H9 (cell line): ENCODE measurements at regions not wholly inside any gene's neighbourhood (a gene's known extent, or its start where the extent isn't known, plus 50 kb on each side); places are given as distances from the start of the nearest gene placed in this dataset.

Experiments used
- DNase-seq: peaks from one replicate; pipeline ENCODE4 v3.0.0-alpha.2; 2017
- H2AFZ ChIP-seq: one replicate; pipeline ENCODE4 v1.6.1; 2013; ENCODE audit warnings: mild to moderate bottlenecking, low read length, control low read depth, moderate library complexity
- H2AK5ac ChIP-seq: 2 replicates; pipeline ENCODE4 v1.6.1; 2013; ENCODE audit warnings: low read length, control low read depth, mixed read lengths; ENCODE audit not compliant: insufficient read length
- H2BK120ac ChIP-seq: one replicate; pipeline ENCODE4 v1.6.1; 2013; ENCODE audit warnings: low read depth, mild to moderate bottlenecking, low read length, control low read depth, inconsistent platforms; ENCODE audit not compliant: poor library complexity, severe bottlenecking
- H2BK12ac ChIP-seq: 2 replicates; pipeline ENCODE4 v1.6.1; 2013; ENCODE audit warnings: low read length, control low read depth, mixed read lengths, low read depth; ENCODE audit not compliant: insufficient read length
- H2BK15ac ChIP-seq: 2 replicates; pipeline ENCODE4 v1.6.1; 2013; ENCODE audit warnings: low read depth, low read length, control low read depth
- H2BK20ac ChIP-seq: one replicate; pipeline ENCODE4 v1.6.1; 2013; ENCODE audit warnings: low read depth, mild to moderate bottlenecking, low read length, control low read depth, inconsistent platforms; ENCODE audit not compliant: poor library complexity, severe bottlenecking
- H2BK5ac ChIP-seq: 2 replicates; pipeline ENCODE4 v1.6.1; 2013; ENCODE audit warnings: low read length, control low read depth, mixed read lengths; ENCODE audit not compliant: insufficient read length
- H3K14ac ChIP-seq: 2 replicates; pipeline ENCODE4 v1.6.1; 2013; ENCODE audit warnings: low read length, control low read depth; ENCODE audit not compliant: insufficient read depth
- H3K18ac ChIP-seq: 2 replicates; pipeline ENCODE4 v1.6.1; 2013; ENCODE audit warnings: low read depth, mild to moderate bottlenecking, mixed read lengths, low read length, control low read depth; ENCODE audit not compliant: insufficient read length
- H3K23ac ChIP-seq: 2 replicates; pipeline ENCODE4 v1.6.1; 2013; ENCODE audit warnings: low read length, control low read depth, mixed read lengths, low read depth; ENCODE audit not compliant: insufficient read length
- H3K23me2 ChIP-seq: 2 replicates; pipeline ENCODE4 v1.6.1; 2013; ENCODE audit warnings: low read depth, mild to moderate bottlenecking, mixed read lengths, low read length, control low read depth; ENCODE audit not compliant: insufficient read length, poor library complexity, severe bottlenecking
- H3K27ac ChIP-seq: 2 replicates; pipeline ENCODE4 v1.5.1; 2013; ENCODE audit warnings: low read length, control low read depth, mixed read lengths, low read depth; ENCODE audit not compliant: insufficient read length
- H3K27me3 ChIP-seq: 2 replicates; pipeline ENCODE4 v1.6.1; 2013; ENCODE audit warnings: low read length, control low read depth, inconsistent platforms; ENCODE audit not compliant: insufficient read depth
- H3K4ac ChIP-seq: 2 replicates; pipeline ENCODE4 v1.6.1; 2013; ENCODE audit warnings: low read depth, mild to moderate bottlenecking, control low read depth, inconsistent platforms, low read length, moderate library complexity
- H3K4me1 ChIP-seq: 2 replicates; pipeline ENCODE4 v1.6.1; 2013; ENCODE audit warnings: low read length, control low read depth, inconsistent platforms; ENCODE audit not compliant: insufficient read depth
- H3K4me2 ChIP-seq: 2 replicates; pipeline ENCODE4 v1.6.1; 2013; ENCODE audit warnings: low read length, control low read depth, mixed read lengths; ENCODE audit not compliant: insufficient read length, insufficient read depth
- H3K56ac ChIP-seq: 2 replicates; pipeline ENCODE4 v1.6.1; 2013; ENCODE audit warnings: low read depth, mild to moderate bottlenecking, mixed read lengths, low read length, control low read depth; ENCODE audit not compliant: insufficient read length
- H3K79me1 ChIP-seq: 2 replicates; pipeline ENCODE4 v1.6.1; 2013; ENCODE audit warnings: low read depth, mild to moderate bottlenecking, moderate library complexity, low read length, control low read depth, inconsistent platforms; ENCODE audit not compliant: insufficient read depth, poor library complexity, severe bottlenecking
- H3K79me2 ChIP-seq: 2 replicates; pipeline ENCODE4 v1.6.1; 2013; ENCODE audit warnings: low read length, control low read depth, inconsistent platforms; ENCODE audit not compliant: insufficient read depth
- H3K9ac ChIP-seq: 2 replicates; pipeline ENCODE4 v1.6.1; 2013; ENCODE audit warnings: low read length, control low read depth, mixed read lengths; ENCODE audit not compliant: insufficient read length; ENCODE audit errors: extremely low read depth
- H3K9me3 ChIP-seq: one replicate; pipeline ENCODE4 v1.6.1; 2013; ENCODE audit warnings: low read depth, low read length, inconsistent platforms; ENCODE audit not compliant: control insufficient read depth
- H3T11ph ChIP-seq: one replicate; pipeline ENCODE4 v1.6.1; 2013; ENCODE audit warnings: mild to moderate bottlenecking, low read length, control low read depth, inconsistent platforms
- H4K20me1 ChIP-seq: one replicate; pipeline ENCODE4 v1.6.1; 2013; ENCODE audit not compliant: control insufficient read depth, insufficient read length, insufficient read depth
- H4K5ac ChIP-seq: 2 replicates; pipeline ENCODE4 v1.6.1; 2013; ENCODE audit warnings: low read depth, mild to moderate bottlenecking, mixed read lengths, low read length, control low read depth; ENCODE audit not compliant: insufficient read length
- H4K8ac ChIP-seq: replicated peaks from 2 replicates; pipeline ENCODE4 v1.6.1; 2013; ENCODE audit warnings: low read length, control low read depth, mixed read lengths, low read depth; ENCODE audit not compliant: insufficient read length
- H4K91ac ChIP-seq: 2 replicates; pipeline ENCODE4 v1.6.1; 2013; ENCODE audit warnings: low read depth, mild to moderate bottlenecking, moderate library complexity, mixed read lengths, low read length, control low read depth; ENCODE audit not compliant: insufficient read length
- H3K27ac Mint-ChIP-seq, 3 experiments: 2 replicates in 2 of 3; 3 replicates in 1 of 3; pipeline ENCODE4 v1.8.0; 2020 to 2021; ENCODE audit warnings: mixed read lengths in 3 of 3, mild to moderate bottlenecking in 1 of 3, moderate library complexity in 1 of 3
- H3K27me3 Mint-ChIP-seq: 2 replicates; pipeline ENCODE4 v1.8.0; 2021; ENCODE audit warnings: low read depth, mild to moderate bottlenecking, moderate library complexity, mixed read lengths
- H3K36me3 Mint-ChIP-seq, 3 experiments: 2 replicates in 2 of 3; 3 replicates in 1 of 3; pipeline ENCODE4 v1.8.0; 2020 to 2021; ENCODE audit warnings: low read depth in 3 of 3, mixed read lengths in 3 of 3; ENCODE audit not compliant: insufficient read depth in 1 of 3
- H3K4me1 Mint-ChIP-seq, 2 experiments: 2 replicates each; pipeline ENCODE4 v1.8.0; 2020; ENCODE audit warnings: mixed read lengths in 2 of 2
- H3K4me3 Mint-ChIP-seq, 2 experiments: 2 replicates in 1 of 2; 3 replicates in 1 of 2; pipeline ENCODE4 v1.8.0; 2020 to 2021; ENCODE audit warnings: mild to moderate bottlenecking in 2 of 2, mixed read lengths in 2 of 2, moderate library complexity in 1 of 2
- H3K9me3 Mint-ChIP-seq, 2 experiments: 2 replicates in 1 of 2; 3 replicates in 1 of 2; pipeline ENCODE4 v1.8.0; 2020; ENCODE audit warnings: mild to moderate bottlenecking in 2 of 2, mixed read lengths in 2 of 2, moderate library complexity in 1 of 2
- WGBS: extraction: QIAGEN DNeasy Blood & Tissue Kit; methylation state at CpG from one replicate; pipeline ENCODE4 v1.1.7; 2013; ENCODE audit warnings: missing lambda C conversion rate, low lambda C conversion rate, mixed read lengths; ENCODE audit not compliant: insufficient read length; ENCODE audit errors: extremely low coverage; 5-methylcytosine and 5-hydroxymethylcytosine counted together
- TF ChIP-seq, protein P1 (sequence below): fragments of 200-600 bp; sonication (generic); conservative IDR thresholded peaks from 3 replicates; pipeline ENCODE4 v1.8.0; 2021; ENCODE audit warnings: antibody characterized with exemption, mild to moderate bottlenecking

- Histone ChIP-seq H3K27ac (no peak overlapping the region), H2BK5ac (no peak overlapping the region), H3K4me2 (no peak overlapping the region), H3K4ac (no peak overlapping the region), H2BK20ac (no peak overlapping the region), H2AFZ (no peak overlapping the region), H3K9me3 (no peaks in the 10 kb centered on the region), H4K5ac (no peak overlapping the region), H3K18ac (no peak overlapping the region), H4K91ac (no peak overlapping the region), H3K4me1 (no peaks in the 10 kb centered on the region), H3T11ph (no peak overlapping the region), H2BK120ac (no peak overlapping the region), H2AK5ac (no peak overlapping the region), H3K23me2 (no peaks in the 10 kb centered on the region), H2BK15ac (no peak overlapping the region), H3K56ac (no peak overlapping the region), H3K79me1 (no peaks in the 10 kb centered on the region), H4K20me1 (no peaks in the 10 kb centered on the region), H2BK12ac (no peak overlapping the region), H3K27me3 (no peaks in the 10 kb centered on the region), H4K8ac (no peak overlapping the region), H3K9ac (no peak overlapping the region), H3K23ac (no peak overlapping the region), H3K14ac (no peak overlapping the region), H3K79me2 (no peaks in the 10 kb centered on the region)
- H3K4me3 Mint-ChIP-seq, result no peak overlapping the region
- H3K9me3 Mint-ChIP-seq, result peaks cover 0 to 2% of the 10 kb centered on the region in 2 experiments; a peak in 2 of 5 replicates
- TF ChIP-seq, protein P1, sequence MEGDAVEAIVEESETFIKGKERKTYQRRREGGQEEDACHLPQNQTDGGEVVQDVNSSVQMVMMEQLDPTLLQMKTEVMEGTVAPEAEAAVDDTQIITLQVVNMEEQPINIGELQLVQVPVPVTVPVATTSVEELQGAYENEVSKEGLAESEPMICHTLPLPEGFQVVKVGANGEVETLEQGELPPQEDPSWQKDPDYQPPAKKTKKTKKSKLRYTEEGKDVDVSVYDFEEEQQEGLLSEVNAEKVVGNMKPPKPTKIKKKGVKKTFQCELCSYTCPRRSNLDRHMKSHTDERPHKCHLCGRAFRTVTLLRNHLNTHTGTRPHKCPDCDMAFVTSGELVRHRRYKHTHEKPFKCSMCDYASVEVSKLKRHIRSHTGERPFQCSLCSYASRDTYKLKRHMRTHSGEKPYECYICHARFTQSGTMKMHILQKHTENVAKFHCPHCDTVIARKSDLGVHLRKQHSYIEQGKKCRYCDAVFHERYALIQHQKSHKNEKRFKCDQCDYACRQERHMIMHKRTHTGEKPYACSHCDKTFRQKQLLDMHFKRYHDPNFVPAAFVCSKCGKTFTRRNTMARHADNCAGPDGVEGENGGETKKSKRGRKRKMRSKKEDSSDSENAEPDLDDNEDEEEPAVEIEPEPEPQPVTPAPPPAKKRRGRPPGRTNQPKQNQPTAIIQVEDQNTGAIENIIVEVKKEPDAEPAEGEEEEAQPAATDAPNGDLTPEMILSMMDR, result no peak
- H3K27ac Mint-ChIP-seq, result no peak overlapping the region; a peak in 1 of 7 replicates
- H3K36me3 Mint-ChIP-seq, result peaks cover 0 to 3% (median 0%) of the 10 kb centered on the region in 3 experiments; a peak in 1 of 7 replicates
- no peaks in the 10 kb centered on the region for H3K27me3 Mint-ChIP-seq
- DNase-seq, result no peak
- no CpG with 5 or more reads among the region's 1 CpG for WGBS
- peaks cover 3 to 20% of the 10 kb centered on the region in 2 experiments for H3K4me1 Mint-ChIP-seq
Observed at GRCh38 chr1:209323743-209324142, 259.8 kb upstream of the CAMK1G start.
